HG02840 (cell line): ENCODE measurements at regions not wholly inside any gene's neighbourhood (a gene's known extent, or its start where the extent isn't known, plus 50 kb on each side); places are given as distances from the start of the nearest gene placed in this dataset.

Source experiments
- ATAC-seq: cut with Tn5 transposase; IDR thresholded peaks from one replicate; pipeline ENCODE4 v1.9.1; 2021; ENCODE audit warnings: mild to moderate bottlenecking, moderate library complexity, moderate number of reproducible peaks; ENCODE audit not compliant: unreplicated experiment, low FRiP score

DNA sequence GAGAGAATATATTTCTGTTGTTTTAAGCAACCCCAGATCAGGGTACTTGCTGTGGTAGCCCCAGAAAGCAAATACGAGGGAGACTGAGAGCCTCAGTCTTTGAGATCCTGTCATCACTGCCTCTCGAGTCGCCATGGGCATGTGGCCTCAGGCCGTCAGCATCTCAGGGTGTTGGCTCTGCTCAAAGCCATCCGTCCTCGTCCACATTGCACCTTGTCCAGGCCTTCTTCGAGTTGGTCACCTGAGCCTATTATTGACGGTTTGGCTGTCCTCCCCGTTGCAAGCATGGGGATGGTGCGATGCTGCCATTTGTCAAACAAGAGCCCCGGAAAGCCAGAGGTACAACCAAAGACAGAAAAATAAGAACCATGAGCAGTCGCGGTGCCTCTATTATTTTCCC is 136.9 kb downstream of the IRF8 start:
- no peak for ATAC-seq

DNA sequence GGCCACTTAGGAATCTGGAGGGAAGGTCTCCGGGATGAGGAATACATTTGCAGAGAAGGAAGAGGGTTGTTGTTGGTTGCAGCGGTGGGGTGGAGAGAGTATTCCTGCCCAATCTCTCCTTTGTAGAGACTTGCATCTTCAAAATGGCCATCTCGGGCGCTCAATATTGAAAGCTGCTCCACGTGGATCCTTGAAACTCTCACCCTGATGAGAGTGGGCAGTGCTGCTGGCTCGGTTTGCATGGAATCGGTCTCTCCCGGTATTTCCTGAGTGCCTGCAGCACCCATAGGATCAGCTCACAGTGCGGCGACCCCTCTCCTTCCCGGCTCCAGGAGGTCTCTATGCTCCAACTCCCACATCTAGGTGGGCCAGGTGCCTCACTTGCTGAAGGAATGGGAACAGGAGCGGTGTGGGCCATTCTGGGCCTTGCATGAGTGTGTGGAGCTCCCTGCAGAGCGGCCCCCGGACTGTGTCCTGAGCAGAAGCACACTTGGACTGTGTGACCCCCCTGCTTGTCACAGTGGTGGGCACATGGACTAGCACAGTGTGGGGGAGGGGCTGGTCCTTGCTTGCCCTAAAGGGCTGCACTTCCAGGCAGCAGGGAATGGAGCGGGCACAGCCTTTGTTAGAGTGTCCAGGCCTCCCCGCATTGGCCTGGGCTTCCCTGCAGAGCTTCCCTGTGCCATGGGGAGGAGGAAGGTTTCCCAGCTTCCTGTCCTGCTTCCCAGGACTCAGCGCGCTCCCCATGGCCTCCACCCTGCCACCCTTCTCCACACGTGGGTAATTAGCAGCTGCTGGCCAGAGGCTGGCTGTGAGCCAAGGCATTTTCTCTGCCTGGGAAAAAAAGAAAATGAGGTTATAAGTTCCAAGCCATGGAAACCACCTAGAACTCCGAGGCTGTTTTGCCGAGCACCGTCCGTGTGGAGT is 139.3 kb downstream of the IRF8 start:
- ATAC-seq = no peak

GRCh38 chr16:86038926-86039310 is 140.0 kb downstream of the IRF8 start:
- no peak for ATAC-seq

- no peak for ATAC-seq
Measured at GRCh38 chr16:86039606-86040005, 140.6 kb downstream of the IRF8 start.

DNA sequence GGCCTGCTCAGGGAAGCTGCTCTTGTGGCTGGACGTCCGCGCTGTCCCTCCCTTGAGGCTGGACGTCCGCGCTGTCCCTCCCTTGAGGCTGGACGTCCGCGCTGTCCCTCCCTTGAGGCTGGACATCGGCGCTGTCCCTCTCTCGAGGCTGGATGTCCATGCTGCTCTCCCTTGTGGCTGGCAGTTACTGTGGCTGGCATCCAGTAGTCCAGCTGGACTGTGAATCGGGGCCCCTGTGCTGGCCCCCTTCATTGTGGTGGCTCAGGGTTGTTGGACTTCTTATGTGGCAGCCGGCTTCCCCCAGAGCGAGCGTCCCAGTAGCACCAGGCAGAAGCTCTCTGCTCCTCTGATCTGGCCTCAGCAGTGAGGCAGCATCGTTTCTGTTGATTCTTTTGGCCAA is 141.5 kb downstream of the IRF8 start:
- ATAC-seq = no peak

DNA sequence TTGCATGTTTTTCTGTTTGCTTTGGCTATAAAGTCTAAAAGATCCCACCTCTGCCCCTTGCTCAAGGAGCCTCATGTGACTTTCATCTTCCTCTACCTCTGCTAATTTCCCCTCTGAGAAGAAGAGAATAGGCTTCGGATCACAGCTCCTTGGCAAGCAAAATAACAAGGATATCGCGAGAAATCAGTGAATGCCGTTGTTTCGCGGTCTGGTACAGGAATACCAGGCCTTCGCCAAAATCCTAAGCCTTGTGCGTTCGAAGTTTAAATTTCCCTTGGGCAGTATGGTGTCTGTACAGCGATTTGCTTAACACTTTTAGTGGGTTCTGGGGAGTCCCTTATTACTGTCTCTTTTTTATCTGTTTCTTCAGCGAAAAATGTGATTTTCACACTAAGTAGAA is 142.3 kb downstream of the IRF8 start:
- no peak for ATAC-seq

- no peak for ATAC-seq
Measured at GRCh38 chr16:86041807-86042206, 142.8 kb downstream of the IRF8 start.

DNA sequence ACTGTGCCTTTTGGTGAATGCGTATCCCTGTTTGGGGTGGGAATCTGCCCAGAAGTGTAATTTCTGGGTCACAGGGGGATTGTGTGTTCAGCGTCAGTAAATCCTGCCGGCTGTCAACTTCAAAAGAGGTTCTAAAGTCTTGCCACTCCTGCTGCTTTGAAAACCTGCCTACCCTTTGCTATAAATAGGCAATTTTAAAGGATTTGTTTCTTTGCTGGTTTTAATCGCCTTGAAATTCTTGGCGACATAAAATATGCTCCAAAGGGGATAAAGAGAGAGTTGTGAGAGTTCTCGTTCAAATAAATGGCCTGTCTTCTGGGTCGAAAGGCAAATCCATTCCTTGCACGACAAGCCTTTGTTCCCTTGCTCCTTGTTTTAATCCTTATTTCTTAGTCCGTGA is 143.4 kb downstream of the IRF8 start:
- no peak for ATAC-seq

DNA sequence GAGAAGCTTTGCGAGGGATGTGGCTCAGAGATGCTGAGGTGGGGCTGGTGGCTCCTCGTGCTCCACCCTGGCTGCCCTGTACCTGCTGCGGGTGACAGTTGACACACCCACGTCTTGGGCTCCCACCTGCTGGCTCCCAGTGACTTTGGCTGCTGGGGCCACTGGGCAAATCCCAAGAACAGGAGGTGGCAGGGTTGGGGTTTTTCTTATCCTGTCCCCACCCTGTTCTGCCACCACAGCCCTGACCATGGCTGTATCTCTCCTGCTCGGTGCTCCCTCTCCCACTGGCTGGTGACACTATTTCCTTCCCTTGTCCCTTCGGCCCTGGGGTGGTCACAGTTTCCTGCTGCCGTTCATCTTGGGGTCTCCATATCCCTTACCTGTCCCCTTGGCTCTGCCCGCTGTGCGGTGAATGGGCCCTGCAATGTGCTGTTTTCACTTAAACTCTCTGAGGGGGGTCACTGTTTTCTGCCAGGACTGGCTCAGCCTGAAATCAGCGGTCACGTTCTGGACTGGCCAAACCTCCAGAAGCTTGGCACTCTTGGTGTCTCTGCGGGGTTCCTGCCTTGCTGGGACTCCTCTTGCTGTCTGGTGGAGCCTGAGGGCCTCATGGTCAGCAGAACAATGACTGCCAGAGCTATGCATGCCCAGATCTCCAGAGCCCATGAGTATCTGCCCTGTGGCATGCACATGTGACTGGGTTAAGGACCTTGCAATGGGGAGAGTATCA is 144.2 kb downstream of the IRF8 start:
- ATAC-seq = no peak

DNA sequence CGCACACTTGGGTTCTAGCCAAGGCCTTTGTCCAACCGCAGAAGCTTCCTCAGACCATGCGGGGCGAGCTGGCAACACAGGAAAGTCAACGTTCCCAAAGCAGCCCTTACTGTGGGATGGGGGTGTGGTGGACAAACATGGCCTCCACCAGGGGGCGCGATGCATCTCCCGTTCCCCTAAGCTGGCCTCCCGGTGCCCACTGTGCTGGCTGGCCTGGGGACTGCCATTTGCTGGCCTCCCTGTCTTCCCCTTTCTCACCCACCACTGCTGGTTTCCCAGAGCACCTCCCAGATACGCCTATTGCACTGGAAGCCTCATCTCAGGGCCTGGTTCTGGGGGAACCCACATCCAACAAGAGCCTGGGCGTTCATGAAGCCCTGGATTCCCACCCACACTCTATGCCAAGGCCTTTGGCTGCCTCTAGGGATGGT is 145.3 kb downstream of the IRF8 start:
- ATAC-seq = no peak

GRCh38 chr16:86044881-86045590 is 146.1 kb downstream of the IRF8 start:
- no peak for ATAC-seq

- ATAC-seq = no peak
Measured at GRCh38 chr16:86045591-86045971, 146.6 kb downstream of the IRF8 start.

DNA sequence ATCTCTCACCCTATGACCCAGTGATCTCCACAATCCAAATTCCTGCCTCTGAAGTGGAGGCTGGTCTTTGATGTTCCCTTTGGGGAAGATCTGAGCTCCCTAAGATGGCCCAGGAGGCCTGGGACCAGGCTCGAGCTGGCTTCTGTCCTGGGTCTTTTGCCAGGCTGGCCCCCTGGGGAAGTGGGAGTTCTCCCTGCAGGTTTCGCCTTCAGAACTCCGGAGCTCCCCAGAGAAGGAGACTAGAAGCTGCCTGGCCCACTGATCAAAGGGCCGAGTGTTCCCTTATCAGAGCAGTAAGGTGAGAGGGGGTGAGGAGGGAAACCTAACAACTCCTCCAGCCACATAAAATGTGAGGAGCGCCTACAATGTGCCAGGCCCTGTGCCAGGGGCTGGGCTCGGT is 147.1 kb downstream of the IRF8 start:
- no peak for ATAC-seq

GRCh38 chr16:86046667-86047270 is 147.8 kb downstream of the IRF8 start:
- ATAC-seq = no peak

GRCh38 chr16:86048221-86048620 is 149.3 kb downstream of the IRF8 start:
- ATAC-seq = no peak

DNA sequence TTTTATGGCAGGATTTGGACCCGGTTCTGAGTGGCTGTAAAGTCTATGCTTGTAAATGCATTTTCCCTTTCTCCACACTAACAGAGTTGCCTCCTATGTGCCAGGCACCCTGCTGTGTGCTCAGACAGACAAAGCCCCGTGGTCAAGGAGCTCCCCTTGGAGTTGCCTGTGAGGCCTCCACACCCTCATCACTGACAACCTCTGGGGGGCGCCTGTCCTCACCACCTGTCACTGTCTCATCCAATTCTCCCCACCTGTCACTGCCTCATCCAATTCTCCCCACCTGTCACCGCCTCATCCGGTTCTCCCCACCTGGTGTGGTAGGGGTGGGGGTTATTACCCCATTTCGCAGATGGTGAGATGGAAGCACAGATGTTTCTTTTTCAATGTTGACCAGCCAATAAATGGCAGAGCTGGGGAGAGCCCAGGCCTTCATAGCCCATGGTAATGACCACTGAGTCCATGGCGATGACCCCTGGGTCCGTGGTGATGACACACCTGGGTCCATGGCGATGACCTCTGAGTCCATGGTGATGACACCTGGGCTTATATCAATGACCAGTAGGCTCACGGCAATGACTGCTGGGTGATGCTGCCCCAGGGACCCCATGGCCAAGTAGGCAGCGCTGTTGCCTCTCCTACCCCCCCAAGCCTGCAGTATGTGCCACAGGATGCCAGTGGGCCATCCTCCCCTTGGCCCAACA is 150.1 kb downstream of the IRF8 start:
- ATAC-seq = no peak

DNA sequence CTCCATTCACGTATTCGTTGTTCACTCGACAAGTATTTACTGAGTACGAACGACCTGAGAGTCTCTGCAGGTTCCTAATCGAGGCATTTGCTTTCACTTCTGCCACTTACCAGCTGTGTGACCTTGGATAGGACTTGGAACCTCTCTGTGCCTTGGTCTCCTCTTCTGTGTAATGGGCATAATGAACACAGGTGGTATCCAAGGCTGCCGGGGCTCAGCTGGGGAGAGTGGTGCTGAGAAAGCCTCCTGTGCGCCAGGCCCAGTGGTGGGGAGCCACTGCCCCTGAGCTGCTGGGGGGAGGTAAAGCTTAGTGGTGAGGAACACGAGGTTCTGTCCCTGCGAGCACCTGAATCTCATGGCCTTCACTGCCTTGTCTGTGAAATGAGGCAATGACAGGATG is 150.7 kb downstream of the IRF8 start:
- no peak for ATAC-seq

DNA sequence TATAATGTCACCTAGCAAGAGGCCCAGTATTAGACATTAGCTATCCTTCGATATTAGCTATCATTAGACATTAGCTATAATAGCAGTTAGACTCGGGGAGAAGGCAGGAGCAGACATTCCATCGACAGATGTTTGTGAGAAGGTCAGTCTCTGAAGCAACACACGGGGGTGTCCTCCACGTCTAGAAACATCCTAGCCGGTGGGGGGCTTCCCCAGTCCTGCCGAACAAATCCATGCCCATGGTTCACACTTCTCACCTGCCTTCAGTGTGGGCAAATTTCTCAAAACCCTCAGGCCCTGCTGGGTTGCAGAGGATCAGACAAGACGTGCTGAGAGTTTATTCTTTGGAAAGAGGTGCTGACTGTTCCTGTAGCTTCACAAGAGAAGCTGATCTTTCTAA is 151.1 kb downstream of the IRF8 start:
- no peak for ATAC-seq

DNA sequence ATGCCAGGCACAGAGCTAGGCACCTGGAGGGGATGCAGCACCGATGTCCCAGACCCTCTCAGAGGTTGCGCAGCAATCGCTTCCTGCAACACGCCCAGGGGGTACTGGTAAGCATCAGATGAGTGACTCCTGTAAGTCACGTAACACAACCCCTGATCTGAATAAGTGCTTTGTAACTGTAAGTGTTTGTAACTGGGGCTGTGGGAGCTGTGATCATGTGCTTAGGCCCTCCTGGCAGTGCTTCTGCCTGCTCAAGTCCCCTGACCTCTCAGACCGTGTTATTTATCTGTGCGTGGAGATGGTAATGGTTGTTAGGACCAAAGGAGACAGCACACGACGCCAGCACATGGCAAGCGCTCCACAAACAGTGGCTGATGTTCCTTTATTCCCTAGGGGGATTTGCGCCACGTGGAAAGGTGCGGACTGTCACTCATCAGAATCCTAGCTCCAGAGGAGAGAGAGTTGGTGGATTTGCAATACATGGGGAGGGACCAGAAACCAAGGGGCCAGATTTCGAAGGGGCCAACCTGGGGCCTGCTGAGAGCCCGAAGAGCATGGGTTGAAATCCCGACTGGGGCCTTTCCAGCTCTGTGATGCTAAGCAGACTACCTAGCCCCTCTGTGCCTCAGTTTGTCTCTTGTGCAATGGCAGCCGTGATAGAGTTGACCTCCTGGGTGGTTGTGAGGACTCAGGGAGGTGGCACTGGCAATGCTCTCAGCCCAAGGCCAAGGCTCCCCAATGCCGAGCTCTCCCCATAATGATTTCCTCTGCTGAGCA is 151.8 kb downstream of the IRF8 start:
- no peak for ATAC-seq
